Activated T-helper 1 cell treated with Interleukin-2 at 50 U/mL for 16 hours (primary cell): ENCODE measurements at regions not wholly inside any gene's neighbourhood (a gene's known extent, or its start where the extent isn't known, plus 50 kb on each side); places are given as distances from the start of the nearest gene placed in this dataset.

ENCODE experiments used
- DNase-seq: peaks from one replicate; pipeline ENCODE4 v3.0.0-alpha.2; 2020; ENCODE audit warnings: low read depth

DNA sequence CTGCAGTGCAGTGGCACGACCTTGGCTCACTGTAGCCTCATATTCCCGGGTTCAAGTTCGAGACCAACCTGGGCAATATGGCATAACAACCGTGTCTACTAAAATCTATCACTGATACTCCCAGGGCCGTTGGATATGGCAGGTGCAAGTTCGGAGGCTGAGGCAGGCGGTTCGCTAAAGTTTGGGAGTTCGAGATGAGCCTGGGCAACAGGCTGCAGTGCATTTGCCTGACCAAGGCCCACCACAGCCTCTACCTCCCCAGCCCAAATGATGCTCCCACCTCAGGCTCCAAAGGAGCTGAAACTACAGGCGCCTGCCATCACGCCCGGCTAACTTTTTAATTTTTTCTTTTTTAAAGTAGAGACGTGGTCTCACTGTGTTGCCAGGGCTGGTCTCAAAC, 177.1 kb upstream of the ALG10B start:
- no peak for DNase-seq

DNA sequence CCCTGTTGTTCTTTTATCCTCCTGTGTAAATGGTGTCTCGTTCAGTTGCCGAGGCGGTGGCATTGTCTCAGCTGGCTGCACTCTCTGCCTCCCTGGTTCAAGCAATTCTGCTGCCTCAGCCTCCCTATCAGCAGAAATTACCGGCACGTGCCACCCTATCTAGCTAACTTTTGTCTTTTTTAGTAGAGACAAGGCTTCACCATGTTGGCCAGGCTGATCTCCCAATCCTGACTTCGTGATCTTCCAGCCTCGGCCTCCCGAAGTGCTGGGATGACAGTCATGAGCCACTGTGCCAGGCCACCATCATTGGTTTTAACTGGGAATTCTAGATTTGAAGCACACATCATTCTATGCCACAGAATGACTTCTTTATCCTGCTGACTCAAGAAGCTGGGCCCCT, 175.3 kb upstream of the ALG10B start:
- DNase-seq, result no peak

DNA sequence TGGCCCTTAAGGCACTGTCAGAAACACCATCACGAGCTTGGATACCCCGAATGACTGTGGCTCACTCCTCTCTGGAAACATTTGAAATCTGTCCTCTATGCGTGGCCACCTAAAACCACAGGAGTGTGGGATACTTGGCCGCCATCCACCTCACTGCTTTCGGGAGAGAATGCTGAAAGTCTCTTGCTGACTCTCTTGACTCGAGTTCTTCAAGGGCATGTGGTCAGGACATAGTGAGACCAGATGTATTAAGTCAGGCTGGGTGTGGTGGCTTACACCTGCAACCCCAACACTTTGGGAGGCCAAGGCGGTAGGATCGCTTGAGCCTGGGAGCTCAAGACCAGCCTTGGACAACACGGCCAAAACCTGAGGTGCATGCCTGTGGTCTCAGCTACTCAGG, 174.7 kb upstream of the ALG10B start:
- no peak for DNase-seq

DNA sequence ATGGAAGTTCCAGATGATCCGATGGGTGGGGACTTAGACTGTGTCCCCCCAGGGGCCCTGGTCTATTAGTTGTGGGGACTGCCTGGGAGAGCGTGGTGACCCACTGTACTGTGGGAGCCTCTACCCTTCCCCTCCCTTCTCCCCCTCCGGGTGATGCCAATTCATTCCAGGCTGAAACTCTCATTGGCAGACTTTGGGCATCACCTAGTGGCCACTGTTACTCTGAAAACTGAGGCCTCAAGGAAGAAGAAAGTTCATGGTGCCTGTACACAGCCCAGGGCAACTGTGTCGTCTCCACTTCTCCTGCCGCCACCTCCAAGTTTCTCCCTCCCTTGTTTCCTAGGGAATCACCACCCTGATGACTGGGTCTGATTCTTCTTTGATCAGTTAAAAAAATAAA, 173.6 kb upstream of the ALG10B start:
- DNase-seq, result no peak

DNA sequence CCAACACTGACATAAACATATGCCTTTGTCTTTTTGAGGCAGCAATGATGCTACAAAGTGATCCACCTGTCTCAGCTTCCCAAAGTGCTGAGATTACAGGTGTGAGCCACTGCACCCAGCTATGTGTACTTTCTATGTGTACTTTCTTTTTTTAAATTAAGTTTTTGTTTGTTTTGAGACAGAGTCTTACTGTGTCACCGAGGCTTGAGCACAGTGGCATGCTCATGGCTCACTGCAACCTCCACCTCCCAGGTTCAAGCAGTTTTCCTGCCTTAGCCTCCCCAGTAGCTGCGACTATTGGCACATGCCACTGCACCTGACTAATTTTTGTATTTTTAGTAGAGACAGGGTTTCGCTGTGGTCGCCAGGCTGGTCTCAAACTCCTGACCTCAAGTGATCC, 172.5 kb upstream of the ALG10B start:
- DNase-seq, result no peak

DNA sequence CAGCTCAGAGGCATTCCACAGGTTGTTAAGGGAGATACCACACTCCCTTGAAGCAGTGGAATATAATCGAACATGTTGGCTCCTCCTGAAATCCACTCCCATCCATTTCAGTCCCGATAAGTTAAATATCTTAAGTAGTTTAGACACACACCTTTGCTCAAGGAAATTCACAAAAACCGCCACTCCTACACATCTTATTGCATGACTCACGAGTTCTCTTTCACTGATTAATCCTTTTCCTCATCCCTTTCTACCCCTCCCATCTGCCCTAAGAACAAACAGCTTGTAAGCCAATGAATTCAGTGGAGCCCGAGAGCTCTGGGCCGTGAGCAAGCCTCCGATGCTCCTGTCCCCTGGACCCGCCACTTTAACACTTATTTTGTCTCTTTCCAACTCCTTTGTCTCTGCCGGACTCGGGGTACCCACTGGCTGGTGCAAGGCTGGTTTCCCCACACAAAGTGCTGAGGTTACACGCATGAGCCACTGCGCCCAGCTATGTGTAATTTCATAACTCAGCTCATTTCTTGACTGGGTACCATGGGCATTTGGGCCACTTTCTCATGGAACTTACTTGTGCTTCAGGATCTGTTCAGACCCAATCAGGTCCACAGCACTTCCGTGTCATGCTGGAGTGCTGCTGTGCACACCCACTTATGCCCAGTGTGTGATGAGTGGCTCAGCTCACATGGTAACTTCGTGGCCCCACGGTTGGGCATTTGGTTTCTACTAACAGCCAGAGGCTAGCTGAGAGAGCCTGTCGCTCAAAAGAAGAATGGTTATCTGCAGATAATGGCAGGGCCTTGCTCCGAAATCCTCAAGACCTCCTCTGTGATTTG, 171.8 kb upstream of the ALG10B start:
- DNase-seq, result no peak

DNA sequence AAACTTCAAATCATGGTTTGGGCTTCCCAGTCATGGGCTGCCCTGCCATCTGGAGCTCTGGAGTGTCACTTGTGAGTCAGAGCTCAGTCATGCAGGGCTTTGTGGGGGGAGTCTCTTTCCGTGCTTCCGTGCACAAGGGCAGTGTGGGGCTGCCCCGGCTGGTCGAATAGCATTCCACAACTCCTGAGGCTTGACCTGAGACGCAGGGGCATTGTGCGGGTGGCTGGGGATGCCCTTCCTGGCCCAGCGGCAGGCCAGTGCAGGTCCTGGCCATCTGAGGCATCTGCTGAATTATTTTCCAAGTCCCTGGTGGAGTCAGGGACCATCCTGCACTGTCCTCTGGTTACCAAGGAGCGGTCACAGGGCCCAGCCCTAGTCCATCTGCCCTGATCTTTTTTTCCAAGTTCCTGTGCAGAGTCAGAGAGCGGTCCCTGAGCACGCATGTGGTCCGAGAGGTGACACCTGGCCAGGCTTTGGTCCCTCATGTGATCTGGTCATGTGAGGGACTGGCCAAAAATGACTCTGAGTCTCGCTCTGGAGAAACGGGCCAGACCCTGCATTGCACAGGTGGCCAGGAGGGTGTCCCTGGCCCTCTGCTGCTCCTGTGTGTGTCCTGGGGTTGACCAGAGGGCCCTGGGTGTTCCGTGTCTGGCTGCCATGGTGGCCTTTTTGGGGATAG, 167.0 kb upstream of the ALG10B start:
- DNase-seq, result no peak

DNA sequence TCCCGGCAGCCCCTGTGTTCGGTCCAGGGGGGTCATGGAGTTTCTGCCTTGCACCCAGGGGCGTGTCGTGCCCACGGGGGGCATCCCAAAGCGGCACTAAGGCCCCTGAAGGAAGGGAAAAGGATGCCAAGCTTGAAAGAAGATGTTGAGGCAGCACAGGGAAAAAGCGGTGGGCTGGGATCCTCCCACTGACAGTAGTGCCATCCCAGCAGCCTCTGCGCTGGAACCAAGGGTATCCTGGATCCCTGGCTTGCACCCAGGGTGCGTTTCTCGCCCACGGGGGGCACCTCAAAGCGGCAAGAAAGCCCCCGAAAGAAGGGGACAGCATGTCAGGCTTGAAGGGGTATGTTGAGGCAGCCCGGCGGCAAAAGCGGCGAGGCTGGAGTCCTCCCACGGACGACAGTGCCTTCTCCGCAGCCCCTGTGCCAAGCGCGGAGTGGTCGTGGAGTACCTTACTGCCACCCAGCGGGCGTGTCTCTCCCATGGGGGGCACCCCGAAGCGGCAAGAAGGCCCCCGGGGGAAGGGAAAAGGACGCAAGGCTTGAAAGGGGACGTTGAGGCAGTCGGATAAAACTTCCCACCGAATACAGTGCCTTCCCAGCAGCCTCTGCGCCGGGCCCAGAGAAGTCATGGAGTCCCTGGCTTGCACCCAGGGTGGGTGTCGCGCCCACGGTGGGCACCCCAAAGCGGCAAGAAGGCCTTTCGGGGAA, 164.4 kb upstream of the ALG10B start:
- DNase-seq, result no peak

DNA sequence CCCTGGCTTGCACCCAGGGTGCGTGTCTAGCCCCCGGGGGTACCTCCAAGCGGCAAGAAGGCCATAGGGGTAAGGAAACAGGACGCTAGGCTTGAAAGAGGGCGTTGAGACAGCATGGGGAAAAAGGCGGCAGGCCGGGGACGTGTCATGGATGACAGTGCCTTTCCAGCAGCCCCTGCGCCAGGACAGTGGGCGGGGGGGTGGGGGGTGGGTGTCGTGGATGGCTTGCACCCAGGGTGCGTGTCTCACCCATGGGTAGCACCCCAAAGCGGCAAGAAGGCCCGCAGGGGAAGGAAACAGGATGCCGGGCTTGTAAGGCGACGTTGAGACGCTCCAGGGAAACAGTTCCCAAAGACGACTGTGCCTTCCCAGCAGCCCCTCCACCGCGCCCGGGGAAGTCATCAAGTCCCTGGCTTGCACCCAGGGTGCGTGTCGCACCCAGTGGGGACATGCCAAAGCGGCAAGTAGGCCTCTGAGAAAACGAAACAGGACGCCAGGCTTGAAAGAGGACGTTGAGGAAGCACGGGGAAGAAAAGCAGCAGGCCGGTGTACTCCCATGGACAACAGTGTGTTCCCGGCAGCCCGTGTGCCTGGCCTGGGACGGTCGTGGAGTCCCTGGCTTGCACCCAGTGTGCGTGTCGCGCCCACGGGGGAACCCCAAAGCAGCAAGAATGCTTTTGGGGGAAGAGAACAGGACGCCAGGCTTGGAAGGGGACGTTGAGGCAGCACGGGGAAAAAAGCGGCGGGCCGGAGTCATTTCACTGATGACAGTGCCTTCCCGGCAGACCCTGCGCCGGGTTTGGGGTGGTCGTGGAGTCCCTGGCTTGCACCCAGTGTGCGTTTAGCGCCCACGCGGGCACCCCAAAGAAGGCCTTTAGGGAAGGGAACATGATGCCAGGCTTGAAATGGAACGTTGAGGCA, 163.5 kb upstream of the ALG10B start:
- no peak for DNase-seq

DNA sequence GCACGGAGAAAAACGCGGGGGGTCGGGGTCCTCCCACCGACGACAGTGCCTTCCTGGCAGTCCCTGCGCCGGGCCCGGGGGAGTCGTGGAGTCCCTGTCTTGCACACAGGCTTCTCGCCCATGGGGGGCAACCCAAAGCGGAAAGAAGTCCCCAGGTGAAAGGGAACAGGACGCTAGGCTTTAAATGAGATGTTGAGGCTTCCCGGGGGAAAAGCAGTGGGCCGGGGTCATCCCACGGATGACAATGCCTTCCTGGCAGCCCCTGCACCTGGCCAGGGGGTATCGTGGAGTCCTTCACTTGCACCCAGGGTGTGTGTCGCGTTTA, 162.9 kb upstream of the ALG10B start:
- DNase-seq, result no peak

DNA sequence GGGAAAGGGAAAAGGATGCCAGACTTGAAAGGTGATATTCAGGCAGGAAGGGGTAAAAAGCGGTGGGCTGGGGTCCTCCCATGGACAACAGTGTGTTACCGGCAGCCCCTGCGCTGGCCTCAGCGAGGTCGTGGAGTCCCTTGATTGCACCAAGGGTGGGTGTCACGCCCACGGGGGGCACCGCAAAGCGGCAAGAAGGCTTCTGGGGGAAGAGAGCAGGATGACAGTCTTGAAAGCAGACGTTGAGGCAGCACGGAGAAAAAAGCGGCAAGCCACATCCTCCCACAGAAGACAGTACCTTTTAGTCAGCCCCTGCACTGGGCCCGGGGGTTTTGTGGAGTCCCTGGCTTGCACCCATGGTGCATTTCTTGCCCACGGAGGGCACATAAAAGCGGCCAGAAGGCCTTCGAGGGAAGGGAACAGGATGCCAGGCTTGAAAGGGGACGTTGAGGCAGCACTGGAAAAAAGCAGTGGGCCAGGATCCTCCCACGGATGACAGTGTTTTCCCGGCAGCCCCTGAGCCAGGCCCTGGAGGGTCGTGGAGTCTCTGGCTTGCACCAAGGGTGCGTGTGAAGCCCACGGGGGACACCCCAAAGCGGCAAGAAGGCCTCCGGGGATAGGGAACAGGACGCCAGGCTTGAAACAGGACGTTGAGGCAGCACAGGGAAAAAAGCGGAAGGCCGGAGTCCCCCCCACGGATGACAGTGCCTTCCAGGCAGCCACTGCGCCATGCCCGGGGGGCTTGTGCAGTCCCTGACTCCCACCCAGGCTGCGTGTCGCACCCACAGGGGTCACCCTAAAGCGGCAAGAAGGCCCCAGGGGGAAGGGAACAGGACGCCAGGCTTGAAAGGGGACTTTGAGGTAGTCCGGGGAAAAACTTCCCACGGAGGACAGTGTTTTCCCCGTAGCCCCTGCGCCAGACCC, 162.2 kb upstream of the ALG10B start:
- no peak for DNase-seq

DNA sequence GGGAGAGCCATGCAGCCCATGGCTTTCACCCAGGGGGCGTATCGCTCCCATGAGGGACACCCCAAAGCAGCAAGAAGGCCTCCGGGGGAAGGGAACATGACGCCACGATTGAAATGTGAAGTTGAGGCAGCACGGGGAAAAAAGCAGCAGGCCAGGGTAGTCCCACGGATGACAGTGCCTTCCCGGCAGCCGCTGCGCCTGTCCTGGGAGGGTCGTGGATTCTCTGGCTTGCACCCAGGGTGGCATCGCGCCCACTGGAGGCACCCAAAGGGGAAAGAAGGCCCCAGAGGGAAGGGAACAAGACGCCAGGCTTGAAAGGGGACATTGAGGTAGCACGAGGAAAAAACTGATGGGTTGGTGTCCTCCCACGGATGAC, 161.6 kb upstream of the ALG10B start:
- no peak for DNase-seq

DNA sequence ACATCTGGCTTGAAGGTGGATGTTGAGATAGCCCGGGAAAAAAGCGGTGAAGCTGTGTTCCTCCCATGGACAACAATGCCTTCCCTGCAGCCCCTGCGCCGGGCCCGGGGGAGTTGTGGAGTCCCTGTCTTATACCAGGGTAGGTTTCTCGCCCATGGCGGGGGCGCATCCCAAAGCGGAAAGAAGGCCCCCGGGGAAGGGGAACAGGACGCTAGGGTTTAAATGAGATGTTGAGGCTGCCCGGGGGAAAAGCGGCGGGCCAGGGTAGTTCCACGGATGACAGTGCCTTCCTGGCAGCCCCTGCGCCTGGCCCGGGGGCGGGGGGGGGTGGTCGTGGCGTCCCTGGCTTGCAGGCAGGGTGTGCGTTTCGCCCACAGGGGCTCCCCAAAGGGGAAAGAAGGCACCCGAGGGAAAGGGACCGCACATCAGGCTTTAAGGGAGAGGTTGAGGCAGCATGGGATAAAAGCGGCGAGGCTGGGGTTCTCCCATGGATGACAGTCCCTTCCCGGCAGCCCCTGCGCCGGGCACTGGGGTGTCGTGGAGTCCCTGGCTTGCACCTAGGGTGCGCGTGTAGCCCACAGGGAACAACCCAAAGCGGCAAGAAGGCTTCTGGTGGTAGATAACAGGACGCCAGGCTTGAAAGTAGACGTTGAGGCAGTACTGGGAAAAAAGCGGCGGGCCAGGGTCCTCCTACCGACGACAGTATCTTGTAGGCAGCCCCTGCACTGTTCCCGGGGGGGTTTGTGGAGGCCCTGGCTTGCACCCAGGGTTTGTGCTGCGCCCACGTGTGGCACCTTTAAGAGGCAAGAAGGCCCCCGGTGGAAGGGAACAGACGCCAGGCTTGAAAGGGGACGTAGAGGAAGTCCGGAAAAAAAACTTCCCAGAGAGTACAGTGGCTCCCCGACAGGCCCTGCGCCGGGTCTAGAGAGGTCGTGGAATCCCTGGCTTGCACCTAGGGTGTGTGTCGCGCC, 160.8 kb upstream of the ALG10B start:
- DNase-seq, result no peak

DNA sequence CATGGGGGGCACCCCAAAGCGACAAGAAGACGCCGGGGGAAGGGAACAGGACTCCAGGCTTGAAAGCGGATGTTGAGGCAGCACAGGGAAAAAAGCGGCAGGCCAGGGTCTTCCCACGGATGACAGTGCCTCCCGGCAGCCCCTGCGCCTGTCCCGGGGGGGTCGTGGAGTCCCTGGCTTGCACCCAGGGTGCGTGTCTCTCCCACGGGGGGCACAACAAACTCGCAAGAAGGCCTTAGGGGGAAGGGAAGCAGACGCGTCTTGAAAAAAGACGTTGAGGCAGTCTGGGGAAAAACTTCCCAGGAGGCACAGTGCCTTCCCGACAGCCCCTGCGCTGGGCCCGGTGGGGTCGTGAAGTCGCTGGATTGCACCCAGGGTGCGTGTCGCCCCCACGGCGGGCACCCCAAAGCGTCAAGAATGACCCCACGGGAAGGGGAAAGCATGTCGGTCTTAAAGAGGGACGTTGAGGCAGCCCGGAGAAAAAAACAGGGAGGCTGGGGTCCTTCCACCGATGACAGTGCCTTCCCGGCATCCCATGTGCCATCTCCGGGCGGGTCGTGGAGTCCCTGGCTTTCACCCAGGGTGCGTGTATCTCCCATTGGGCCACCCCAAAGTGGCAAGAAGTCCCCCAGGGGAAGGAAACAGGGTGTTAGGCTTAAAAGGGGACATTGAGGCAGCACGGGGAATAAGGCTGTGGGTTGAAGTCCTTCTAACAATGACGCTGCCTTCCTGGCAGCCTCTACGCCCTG, 159.9 kb upstream of the ALG10B start:
- no peak for DNase-seq

DNA sequence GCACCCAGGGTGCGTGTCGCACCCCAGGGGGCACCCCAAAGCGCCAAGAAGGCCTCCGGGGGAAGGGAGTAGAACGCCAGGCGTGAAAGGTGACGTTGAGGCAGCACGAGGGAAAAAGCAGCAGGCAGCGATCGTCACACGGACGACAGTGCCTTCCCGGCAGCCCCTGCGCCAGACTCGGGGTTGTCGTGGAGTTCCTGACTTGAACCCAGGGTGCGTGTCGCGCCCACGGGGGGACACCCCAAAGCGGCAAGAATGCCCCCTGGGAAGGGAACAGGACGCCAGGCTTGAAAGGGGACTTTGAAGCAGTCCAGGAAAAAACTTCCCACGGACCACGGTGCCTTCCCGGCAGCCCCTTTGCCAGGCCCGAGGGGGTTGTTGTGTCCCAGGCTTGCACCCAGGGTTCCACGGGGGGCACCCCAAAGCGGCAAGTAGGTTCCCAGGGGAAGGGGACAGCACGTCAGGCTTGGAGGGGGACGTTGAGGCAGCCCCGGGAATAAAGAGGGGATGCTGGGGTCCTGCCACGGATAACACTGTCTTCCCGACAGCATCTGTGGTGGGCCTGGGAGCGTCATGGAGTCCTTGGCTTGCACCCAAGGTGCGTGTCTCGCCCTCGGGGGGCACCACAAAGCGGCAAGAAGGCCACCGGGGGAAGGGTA, 159.2 kb upstream of the ALG10B start:
- DNase-seq, result no peak

DNA sequence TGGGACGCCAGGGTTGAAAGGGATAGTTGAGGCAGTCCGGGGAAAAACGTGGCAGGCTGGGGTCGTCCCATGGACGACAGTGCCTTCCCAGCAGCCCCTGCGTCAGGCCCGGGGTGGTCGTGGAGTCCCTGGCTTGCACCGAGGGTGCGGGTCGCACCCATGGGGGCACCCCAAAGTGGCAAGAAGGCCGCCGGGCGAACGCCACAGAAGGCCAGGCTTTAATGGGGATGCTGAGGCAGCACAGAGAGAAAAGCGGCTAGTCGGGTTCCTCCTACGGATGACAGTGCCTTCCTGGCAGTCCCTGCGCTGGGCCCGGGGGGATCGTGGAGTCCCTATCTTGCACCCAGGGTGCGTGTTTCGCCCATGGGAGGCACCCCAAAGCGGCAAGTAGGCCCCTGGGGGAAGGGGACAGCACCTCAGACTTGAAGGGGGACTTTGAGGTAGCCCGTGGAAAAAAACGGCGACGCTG, 158.6 kb upstream of the ALG10B start:
- no peak for DNase-seq

DNA sequence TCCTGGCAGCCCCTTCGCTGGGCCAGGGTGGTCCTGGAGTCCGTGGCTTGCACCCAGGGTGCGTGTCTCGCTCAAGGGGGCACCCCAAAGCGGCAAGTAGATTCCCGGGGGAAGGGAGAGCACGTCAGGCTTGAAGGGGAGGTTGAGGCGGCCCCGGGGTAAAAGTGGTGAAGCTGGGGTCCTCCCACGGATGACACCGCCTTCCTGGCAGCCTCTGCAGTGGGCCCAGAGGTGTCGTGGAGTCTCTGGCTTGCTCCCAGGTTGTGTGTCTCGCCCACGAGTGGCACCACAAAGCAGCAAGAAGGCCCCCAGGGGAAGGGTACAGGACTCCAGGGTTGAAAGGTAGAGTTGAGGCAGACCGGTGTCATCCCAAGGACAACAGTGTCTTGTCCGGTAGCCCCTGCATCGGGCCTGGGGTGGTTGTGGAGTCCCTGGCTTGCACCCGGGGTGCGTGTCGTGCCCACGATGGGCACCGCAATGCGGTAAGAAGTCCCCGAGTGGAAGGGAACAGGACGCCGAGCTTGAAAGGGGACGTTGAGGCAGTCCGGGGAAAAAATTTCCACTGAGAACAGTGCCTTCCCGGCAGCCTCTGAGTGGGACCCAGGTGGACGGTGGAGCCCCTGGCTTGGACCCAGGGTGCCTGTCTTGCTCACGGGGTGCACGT, 158.0 kb upstream of the ALG10B start:
- DNase-seq, result no peak

DNA sequence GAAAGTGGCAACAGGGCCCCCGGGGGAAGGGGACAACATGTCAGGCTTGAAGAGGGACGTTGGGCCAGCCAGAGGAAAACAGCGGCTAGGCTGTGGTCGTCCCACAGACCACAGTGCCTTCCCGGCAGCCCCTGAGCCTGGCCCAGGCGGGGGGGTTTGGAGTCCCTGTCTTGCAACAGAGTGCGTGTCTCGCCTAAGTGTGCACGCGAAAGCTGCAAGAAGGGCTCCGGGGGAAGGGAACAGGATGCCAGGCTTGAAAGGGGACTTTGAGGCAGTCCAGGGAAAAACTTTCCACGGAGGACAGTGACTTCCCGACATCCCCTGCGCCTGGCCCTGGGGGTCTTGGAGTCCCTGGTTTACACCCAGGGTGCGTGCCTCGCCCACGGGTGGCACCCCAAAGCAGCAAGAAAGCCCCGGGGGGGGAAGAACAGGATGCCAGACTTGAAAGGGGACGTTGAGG, 157.5 kb upstream of the ALG10B start:
- no peak for DNase-seq
